HUES64 (cell line): ENCODE measurements at regions not wholly inside any gene's neighbourhood (a gene's known extent, or its start where the extent isn't known, plus 50 kb on each side); places are given as distances from the start of the nearest gene placed in this dataset.

Experiments used
- H3K27ac ChIP-seq: 2 replicates; pipeline ENCODE4 v1.7.0; 2013; ENCODE audit warnings: low read depth, low read length, inconsistent platforms
- H3K27me3 ChIP-seq: 2 replicates; pipeline ENCODE4 v1.6.1; 2013; ENCODE audit warnings: mild to moderate bottlenecking, low read length; ENCODE audit not compliant: insufficient read depth
- H3K36me3 ChIP-seq: 2 replicates; pipeline ENCODE4 v1.6.1; 2013; ENCODE audit warnings: mild to moderate bottlenecking, low read length; ENCODE audit not compliant: insufficient read depth
- H3K4me1 ChIP-seq: 2 replicates; pipeline ENCODE4 v1.6.1; 2013; ENCODE audit warnings: mild to moderate bottlenecking, low read length, moderate library complexity; ENCODE audit not compliant: insufficient read depth
- H3K4me3 ChIP-seq: 2 replicates; pipeline ENCODE4 v1.5.1; 2013; ENCODE audit warnings: mild to moderate bottlenecking, low read length, moderate library complexity
- H3K9ac ChIP-seq: 2 replicates; pipeline ENCODE4 v1.6.1; 2013; ENCODE audit warnings: mild to moderate bottlenecking, low read depth, low read length
- H3K9me3 ChIP-seq: 2 replicates; pipeline ENCODE4 v1.6.1; 2013; ENCODE audit warnings: low read depth, low read length; ENCODE audit not compliant: insufficient read depth
- WGBS: fragments of 150-250, 120-280 bp; methylation state at CpG from one replicate; pipeline ENCODE4 v1.1.7; 2013; ENCODE audit warnings: missing lambda C conversion rate; 5-methylcytosine and 5-hydroxymethylcytosine counted together

GRCh38 chr6:40172272-40172671 is 238.0 kb upstream of the MOCS1 start:
- no peaks in the 10 kb centered on the region for H3K36me3 ChIP-seq
- no peak overlapping the region for H3K4me3 ChIP-seq
- no peaks in the 10 kb centered on the region for H3K4me1 ChIP-seq
- H3K27me3 ChIP-seq, result no peaks in the 10 kb centered on the region
- no peak overlapping the region for H3K9ac ChIP-seq
- no peaks in the 10 kb centered on the region for H3K9me3 ChIP-seq
- WGBS, result 94% methylated on average over 3 of the region's 3 CpGs
- no peak overlapping the region for H3K27ac ChIP-seq

- H3K4me3 ChIP-seq, result no peak overlapping the region
- H3K36me3 ChIP-seq, result no peaks in the 10 kb centered on the region
- no peak overlapping the region for H3K27ac ChIP-seq
- no peaks in the 10 kb centered on the region for H3K4me1 ChIP-seq
- 85% methylated on average over 1 of the region's 1 CpG for WGBS
- no peaks in the 10 kb centered on the region for H3K9me3 ChIP-seq
- H3K9ac ChIP-seq, result no peak overlapping the region
- H3K27me3 ChIP-seq, result no peaks in the 10 kb centered on the region
These were observed 237.1 kb upstream of the MOCS1 start for GRCh38 chr6:40171343-40171742.

DNA sequence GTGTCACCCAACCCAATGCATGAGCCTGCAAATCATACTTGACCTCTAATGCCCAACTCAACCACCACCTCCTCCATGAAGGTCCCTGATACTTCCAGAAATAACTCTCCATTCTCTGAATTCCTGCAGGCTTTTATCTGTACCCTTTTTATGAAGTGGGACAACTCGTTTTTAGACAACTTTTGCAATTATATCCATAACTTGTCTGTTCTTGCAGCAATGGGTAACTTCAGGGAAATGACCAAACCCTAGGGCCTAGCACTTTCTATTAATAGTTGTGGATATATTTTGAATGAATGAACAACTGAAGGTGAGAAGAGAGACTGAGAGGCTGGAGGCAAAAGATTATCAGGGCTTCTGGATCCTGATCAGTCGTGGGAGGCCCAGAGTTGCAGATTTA is 236.6 kb upstream of the MOCS1 start:
- Histone ChIP-seq H3K9ac (no peak overlapping the region), H3K4me1 (no peaks in the 10 kb centered on the region), H3K4me3 (no peak overlapping the region), H3K36me3 (no peaks in the 10 kb centered on the region), H3K27me3 (no peaks in the 10 kb centered on the region), H3K9me3 (no peaks in the 10 kb centered on the region), H3K27ac (no peak overlapping the region)
- WGBS, result 86% methylated on average over 2 of the region's 2 CpGs

DNA sequence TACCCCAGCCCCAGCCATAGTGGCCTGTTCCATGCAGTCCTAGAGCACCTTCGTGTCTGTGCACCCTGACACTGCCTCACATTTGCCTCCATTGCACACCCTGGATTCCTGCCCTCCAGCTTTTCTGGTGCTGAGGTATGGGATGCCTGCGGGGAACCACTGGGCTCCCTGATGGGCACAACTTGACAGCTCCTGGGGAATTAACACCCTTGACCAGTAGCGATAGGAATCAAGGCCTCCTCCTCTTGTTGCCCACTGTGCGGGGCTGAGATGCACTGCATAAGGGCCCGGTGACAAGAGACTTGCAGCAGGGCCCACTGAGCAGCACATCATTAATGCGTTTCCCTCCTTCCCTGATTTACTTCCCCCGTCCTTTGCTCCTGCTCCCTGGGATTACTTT is 235.6 kb upstream of the MOCS1 start:
- Histone ChIP-seq H3K9ac (no peak overlapping the region), H3K36me3 (no peaks in the 10 kb centered on the region), H3K27ac (no peak overlapping the region), H3K4me1 (no peaks in the 10 kb centered on the region), H3K27me3 (no peaks in the 10 kb centered on the region), H3K9me3 (no peaks in the 10 kb centered on the region), H3K4me3 (no peak overlapping the region)
- 78% methylated on average over 7 of the region's 7 CpGs for WGBS

DNA sequence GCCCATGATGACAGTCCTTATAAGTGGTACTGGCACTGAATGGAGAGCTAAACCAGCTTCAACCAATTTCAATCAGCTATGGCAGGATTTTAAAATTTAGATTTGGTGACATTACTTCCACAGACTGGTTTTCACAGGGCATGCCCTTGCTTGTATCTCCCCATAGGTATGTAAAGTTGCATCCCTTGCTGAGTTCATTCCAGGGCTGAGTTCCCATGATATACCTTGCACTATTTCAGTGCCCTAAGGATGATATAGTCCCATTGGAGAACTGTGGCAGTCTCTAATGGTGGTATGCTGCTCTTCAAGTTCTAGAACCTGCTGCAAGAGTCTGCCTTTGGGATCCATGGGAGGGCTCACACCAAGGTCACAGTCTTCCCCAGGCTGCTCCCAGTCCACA is 232.7 kb upstream of the MOCS1 start:
- H3K4me3 ChIP-seq, result no peak overlapping the region
- 0 out of 2 replicates have a peak, but pooled peaks cover 4% of the 10 kb centered on the region for H3K4me1 ChIP-seq
- H3K27ac ChIP-seq, result no peak overlapping the region
- no peaks in the 10 kb centered on the region for H3K27me3 ChIP-seq
- H3K9ac ChIP-seq, result no peak overlapping the region
- no peaks in the 10 kb centered on the region for H3K9me3 ChIP-seq
- no peaks in the 10 kb centered on the region for H3K36me3 ChIP-seq

- 0 out of 2 replicates have a peak, but pooled peaks cover 4% of the 10 kb centered on the region for H3K4me1 ChIP-seq
- H3K9ac ChIP-seq, result no peak overlapping the region
- WGBS, result 90% methylated on average over 7 of the region's 7 CpGs
- no peaks in the 10 kb centered on the region for H3K36me3 ChIP-seq
- no peak overlapping the region for H3K27ac ChIP-seq
- H3K4me3 ChIP-seq, result no peak overlapping the region
- no peaks in the 10 kb centered on the region for H3K9me3 ChIP-seq
- H3K27me3 ChIP-seq, result no peaks in the 10 kb centered on the region
These were observed 230.9 kb upstream of the MOCS1 start for GRCh38 chr6:40165036-40165709.

DNA sequence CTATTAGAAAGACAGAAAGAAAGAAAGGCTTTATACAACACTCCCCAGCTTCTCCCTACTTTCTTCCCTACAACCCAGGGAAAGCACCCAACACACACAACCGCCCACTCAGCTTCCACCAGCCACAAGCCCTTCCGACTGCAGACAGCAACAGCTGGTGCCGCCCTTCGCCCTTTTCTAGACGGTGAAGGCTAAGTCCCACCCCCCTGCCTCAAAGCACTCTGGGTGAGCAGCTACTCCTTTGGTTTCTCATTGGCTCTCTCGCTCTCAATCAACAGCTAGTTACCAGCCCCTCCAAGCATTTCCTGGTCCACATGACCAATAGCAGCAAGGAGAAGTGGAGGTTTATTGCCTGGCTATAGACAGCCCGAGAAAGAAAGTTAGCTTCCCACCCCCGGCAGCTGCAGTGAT is 230.1 kb upstream of the MOCS1 start:
- no peak overlapping the region for H3K4me3 ChIP-seq
- no peak overlapping the region for H3K9ac ChIP-seq
- no peaks in the 10 kb centered on the region for H3K36me3 ChIP-seq
- no peak overlapping the region for H3K27ac ChIP-seq
- no peaks in the 10 kb centered on the region for H3K27me3 ChIP-seq
- H3K4me1 ChIP-seq, result 0 out of 2 replicates have a peak, but pooled peaks cover 4% of the 10 kb centered on the region
- 89% methylated on average over 8 of the region's 8 CpGs for WGBS
- H3K9me3 ChIP-seq, result no peaks in the 10 kb centered on the region

GRCh38 chr6:40163924-40164323 is 229.7 kb upstream of the MOCS1 start:
- WGBS, result 80% methylated on average over 7 of the region's 7 CpGs
- Histone ChIP-seq H3K27ac (no peak overlapping the region), H3K4me1 (0 out of 2 replicates have a peak, but pooled peaks cover 4% of the 10 kb centered on the region), H3K4me3 (no peak overlapping the region), H3K27me3 (no peaks in the 10 kb centered on the region), H3K9me3 (no peaks in the 10 kb centered on the region), H3K9ac (no peak overlapping the region), H3K36me3 (no peaks in the 10 kb centered on the region)

DNA sequence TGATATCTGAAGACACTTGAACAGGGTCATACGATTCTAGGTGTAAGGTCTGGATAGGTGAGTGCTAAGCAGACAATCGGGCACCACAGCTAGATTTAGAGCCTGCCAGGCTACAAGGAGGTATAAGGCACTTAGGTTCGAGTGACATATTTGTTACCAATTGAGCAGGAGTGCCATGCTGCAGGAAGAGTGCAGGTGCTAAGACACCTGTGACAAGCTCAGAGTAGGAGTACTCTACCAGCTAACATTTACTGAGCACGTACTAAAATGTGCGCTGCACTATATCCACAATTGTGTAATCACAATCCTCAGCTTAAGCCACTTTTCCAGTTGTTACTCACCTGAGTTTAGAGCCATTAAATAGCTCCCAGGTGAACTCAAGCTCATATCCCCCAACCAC is 227.8 kb upstream of the MOCS1 start:
- 94% methylated on average over 5 of the region's 5 CpGs for WGBS
- H3K9me3 ChIP-seq, result no peaks in the 10 kb centered on the region

GRCh38 chr6:40160826-40161225 is 226.6 kb upstream of the MOCS1 start:
- no peaks in the 10 kb centered on the region for H3K36me3 ChIP-seq
- no peaks in the 10 kb centered on the region for H3K27me3 ChIP-seq
- no peak overlapping the region for H3K4me3 ChIP-seq
- WGBS, result 96% methylated on average over 3 of the region's 3 CpGs
- no peaks in the 10 kb centered on the region for H3K9me3 ChIP-seq
- 0 out of 2 replicates have a peak, but pooled peaks cover 4% of the 10 kb centered on the region for H3K4me1 ChIP-seq
- H3K27ac ChIP-seq, result no peak overlapping the region
- no peak overlapping the region for H3K9ac ChIP-seq

More for the DNA sequence above, 227.8 kb upstream of the MOCS1 start:
- 0 out of 2 replicates have a peak, but pooled peaks cover 4% of the 10 kb centered on the region for H3K4me1 ChIP-seq
- no peaks in the 10 kb centered on the region for H3K27me3 ChIP-seq
- no peak overlapping the region for H3K9ac ChIP-seq
- no peaks in the 10 kb centered on the region for H3K36me3 ChIP-seq
- no peak overlapping the region for H3K27ac ChIP-seq
- H3K4me3 ChIP-seq, result no peak overlapping the region

DNA sequence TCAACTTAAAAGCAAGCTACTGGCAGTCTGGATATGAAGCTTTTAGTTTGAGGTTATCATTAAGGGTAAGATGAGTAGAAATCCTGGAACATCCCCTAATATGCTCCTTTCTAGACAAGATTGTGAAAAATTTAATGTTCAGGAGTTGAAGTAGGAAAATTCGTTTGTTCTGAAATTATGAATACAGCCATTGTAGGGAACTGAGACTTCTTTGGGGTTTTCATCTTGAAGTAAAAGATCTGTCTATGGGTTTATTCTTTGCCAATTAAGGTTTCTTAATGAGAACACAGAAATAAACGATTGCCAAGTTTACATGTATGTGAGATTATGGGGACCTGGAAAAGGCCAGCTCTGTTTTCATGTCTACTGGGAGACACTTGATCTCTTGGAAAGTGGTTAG is 225.6 kb upstream of the MOCS1 start:
- H3K4me3 ChIP-seq, result no peak overlapping the region
- no peaks in the 10 kb centered on the region for H3K27me3 ChIP-seq
- no peaks in the 10 kb centered on the region for H3K36me3 ChIP-seq
- no peak overlapping the region for H3K9ac ChIP-seq
- H3K27ac ChIP-seq, result no peak overlapping the region
- no peaks in the 10 kb centered on the region for H3K9me3 ChIP-seq
- H3K4me1 ChIP-seq, result 0 out of 2 replicates have a peak, but pooled peaks cover 4% of the 10 kb centered on the region
- WGBS, result 87% methylated on average over 2 of the region's 2 CpGs
